ENCODE measurements at regions not wholly inside any gene's neighbourhood (a gene's known extent, or its start where the extent isn't known, plus 50 kb on each side); places are given as distances from the start of the nearest gene placed in this dataset.

GRCh38 chr4:56286763-56287162, 100.5 kb downstream of the AASDH start:
- DNase-seq = no peak

GRCh38 chr4:56283375-56283774, 103.9 kb downstream of the AASDH start:
- DNase-seq = no peak

- no peak for DNase-seq
Observed at GRCh38 chr4:56282004-56282403, 105.3 kb downstream of the AASDH start.

GRCh38 chr4:56276547-56276946, 110.7 kb downstream of the AASDH start:
- DNase-seq = no peak

GRCh38 chr4:56273391-56273790, 113.9 kb downstream of the AASDH start:
- DNase-seq = no peak

- no peak for DNase-seq
Observed at GRCh38 chr4:56272927-56273326, 114.4 kb downstream of the AASDH start.

GRCh38 chr4:56272003-56272402, 115.3 kb downstream of the AASDH start:
- DNase-seq = no peak

- DNase-seq = no peak
Observed at GRCh38 chr4:56271131-56271530, 116.2 kb downstream of the AASDH start.

- no peak for DNase-seq
Observed at GRCh38 chr4:56267558-56267957, 119.7 kb downstream of the AASDH start.

GRCh38 chr4:56264873-56265272, 122.4 kb downstream of the AASDH start:
- DNase-seq = no peak

GRCh38 chr4:56261027-56261426, 126.3 kb downstream of the AASDH start:
- DNase-seq = no peak

GRCh38 chr4:56260320-56260719, 127.0 kb downstream of the AASDH start:
- DNase-seq = no peak

- DNase-seq = no peak
Observed at GRCh38 chr4:56259655-56260054, 127.6 kb downstream of the AASDH start.

- DNase-seq = no peak
Observed at GRCh38 chr4:56255820-56256219, 131.5 kb downstream of the AASDH start.

GRCh38 chr4:56253666-56254305, 133.5 kb downstream of the AASDH start:
- no peak for DNase-seq

GRCh38 chr4:56252561-56253152, 134.6 kb downstream of the AASDH start:
- DNase-seq = no peak

- no peak for DNase-seq
Observed at GRCh38 chr4:56251556-56251955, 135.7 kb downstream of the AASDH start.

GRCh38 chr4:56250776-56251175, 136.5 kb downstream of the AASDH start:
- no peak for DNase-seq

GRCh38 chr4:56247646-56248045, 139.6 kb downstream of the AASDH start:
- DNase-seq = no peak

- DNase-seq = no peak
Observed at GRCh38 chr4:56246233-56246610, 141.1 kb downstream of the AASDH start.

GRCh38 chr4:56245547-56246232, 141.6 kb downstream of the AASDH start:
- no peak for DNase-seq

GRCh38 chr4:56244681-56245080, 142.6 kb downstream of the AASDH start:
- DNase-seq = no peak

GRCh38 chr4:56243107-56243506, 144.2 kb downstream of the AASDH start:
- no peak for DNase-seq

- DNase-seq = no peak
Observed at GRCh38 chr4:56241500-56241899, 145.8 kb downstream of the AASDH start.

All from SHP77 (cell line).